ENCODE measurements at regions not wholly inside any gene's neighbourhood (a gene's known extent, or its start where the extent isn't known, plus 50 kb on each side); places are given as distances from the start of the nearest gene placed in this dataset.

DNA sequence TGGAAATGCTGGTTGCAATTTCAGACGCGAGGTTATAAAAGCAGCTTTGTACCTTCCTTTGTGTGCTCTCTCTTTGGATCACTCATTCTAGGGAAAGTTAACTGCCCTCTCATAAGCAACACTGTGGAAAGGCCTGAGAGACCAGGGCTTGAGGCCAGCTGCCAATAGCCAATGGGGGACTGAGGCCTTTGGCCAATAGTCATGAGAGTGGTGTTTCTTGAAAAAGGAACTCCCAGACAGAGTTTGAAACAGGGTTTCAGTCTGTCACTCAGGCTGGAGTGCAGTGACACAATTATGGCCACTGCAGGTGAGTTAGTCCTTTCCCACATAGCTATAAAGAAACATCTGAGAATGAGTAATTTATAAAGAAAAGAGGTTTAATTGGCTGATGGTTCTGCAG, 524.7 kb upstream of the SMIM31 start (continued):
- TF ChIP-seq, protein P1, sequence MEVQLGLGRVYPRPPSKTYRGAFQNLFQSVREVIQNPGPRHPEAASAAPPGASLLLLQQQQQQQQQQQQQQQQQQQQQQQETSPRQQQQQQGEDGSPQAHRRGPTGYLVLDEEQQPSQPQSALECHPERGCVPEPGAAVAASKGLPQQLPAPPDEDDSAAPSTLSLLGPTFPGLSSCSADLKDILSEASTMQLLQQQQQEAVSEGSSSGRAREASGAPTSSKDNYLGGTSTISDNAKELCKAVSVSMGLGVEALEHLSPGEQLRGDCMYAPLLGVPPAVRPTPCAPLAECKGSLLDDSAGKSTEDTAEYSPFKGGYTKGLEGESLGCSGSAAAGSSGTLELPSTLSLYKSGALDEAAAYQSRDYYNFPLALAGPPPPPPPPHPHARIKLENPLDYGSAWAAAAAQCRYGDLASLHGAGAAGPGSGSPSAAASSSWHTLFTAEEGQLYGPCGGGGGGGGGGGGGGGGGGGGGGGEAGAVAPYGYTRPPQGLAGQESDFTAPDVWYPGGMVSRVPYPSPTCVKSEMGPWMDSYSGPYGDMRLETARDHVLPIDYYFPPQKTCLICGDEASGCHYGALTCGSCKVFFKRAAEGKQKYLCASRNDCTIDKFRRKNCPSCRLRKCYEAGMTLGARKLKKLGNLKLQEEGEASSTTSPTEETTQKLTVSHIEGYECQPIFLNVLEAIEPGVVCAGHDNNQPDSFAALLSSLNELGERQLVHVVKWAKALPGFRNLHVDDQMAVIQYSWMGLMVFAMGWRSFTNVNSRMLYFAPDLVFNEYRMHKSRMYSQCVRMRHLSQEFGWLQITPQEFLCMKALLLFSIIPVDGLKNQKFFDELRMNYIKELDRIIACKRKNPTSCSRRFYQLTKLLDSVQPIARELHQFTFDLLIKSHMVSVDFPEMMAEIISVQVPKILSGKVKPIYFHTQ (CRISPR knock-in tag; IDR thresholded peaks at IDR 0.05), result no peak
- no peak for TF ChIP-seq GABPB1 (CRISPR knock-in tag; IDR thresholded peaks at IDR 0.05)
- TF ChIP-seq, protein P2, sequence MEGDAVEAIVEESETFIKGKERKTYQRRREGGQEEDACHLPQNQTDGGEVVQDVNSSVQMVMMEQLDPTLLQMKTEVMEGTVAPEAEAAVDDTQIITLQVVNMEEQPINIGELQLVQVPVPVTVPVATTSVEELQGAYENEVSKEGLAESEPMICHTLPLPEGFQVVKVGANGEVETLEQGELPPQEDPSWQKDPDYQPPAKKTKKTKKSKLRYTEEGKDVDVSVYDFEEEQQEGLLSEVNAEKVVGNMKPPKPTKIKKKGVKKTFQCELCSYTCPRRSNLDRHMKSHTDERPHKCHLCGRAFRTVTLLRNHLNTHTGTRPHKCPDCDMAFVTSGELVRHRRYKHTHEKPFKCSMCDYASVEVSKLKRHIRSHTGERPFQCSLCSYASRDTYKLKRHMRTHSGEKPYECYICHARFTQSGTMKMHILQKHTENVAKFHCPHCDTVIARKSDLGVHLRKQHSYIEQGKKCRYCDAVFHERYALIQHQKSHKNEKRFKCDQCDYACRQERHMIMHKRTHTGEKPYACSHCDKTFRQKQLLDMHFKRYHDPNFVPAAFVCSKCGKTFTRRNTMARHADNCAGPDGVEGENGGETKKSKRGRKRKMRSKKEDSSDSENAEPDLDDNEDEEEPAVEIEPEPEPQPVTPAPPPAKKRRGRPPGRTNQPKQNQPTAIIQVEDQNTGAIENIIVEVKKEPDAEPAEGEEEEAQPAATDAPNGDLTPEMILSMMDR (IDR thresholded peaks at IDR 0.05), result no peak
- TF ChIP-seq NFYB (CRISPR knock-in tag; conservative IDR thresholded peaks at IDR 0.05; ENCODE audit: low read depth), result no peak

DNA sequence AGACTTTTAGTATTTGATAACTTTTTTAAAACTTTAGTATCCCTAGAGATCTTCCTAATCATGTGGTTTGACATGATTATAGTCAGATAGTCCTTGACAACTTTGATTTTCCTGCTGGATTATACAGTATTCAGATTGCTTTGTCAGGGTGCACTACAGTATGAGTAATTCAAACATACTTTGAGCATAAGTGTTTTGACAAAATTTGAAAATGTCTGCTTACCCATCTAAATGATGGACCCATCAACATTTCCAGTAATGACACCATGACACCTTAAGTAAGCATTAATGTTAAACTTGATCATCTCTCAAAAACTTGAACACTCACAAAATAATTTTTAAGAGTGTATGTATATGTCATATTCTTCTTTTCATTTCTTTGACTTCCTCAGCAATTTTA, 514.5 kb upstream of the SMIM31 start:
- POLR2A ChIA-PET, result no interaction called here
- no peak overlapping the region for H3K27ac Mint-ChIP-seq
- no peak for TF ChIP-seq KAT7 (CRISPR knock-in tag; IDR thresholded peaks at IDR 0.05; ENCODE audit: borderline replicate concordance)
- TF ChIP-seq, protein P3, sequence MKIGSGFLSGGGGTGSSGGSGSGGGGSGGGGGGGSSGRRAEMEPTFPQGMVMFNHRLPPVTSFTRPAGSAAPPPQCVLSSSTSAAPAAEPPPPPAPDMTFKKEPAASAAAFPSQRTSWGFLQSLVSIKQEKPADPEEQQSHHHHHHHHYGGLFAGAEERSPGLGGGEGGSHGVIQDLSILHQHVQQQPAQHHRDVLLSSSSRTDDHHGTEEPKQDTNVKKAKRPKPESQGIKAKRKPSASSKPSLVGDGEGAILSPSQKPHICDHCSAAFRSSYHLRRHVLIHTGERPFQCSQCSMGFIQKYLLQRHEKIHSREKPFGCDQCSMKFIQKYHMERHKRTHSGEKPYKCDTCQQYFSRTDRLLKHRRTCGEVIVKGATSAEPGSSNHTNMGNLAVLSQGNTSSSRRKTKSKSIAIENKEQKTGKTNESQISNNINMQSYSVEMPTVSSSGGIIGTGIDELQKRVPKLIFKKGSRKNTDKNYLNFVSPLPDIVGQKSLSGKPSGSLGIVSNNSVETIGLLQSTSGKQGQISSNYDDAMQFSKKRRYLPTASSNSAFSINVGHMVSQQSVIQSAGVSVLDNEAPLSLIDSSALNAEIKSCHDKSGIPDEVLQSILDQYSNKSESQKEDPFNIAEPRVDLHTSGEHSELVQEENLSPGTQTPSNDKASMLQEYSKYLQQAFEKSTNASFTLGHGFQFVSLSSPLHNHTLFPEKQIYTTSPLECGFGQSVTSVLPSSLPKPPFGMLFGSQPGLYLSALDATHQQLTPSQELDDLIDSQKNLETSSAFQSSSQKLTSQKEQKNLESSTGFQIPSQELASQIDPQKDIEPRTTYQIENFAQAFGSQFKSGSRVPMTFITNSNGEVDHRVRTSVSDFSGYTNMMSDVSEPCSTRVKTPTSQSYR (CRISPR knock-in tag; IDR thresholded peaks at IDR 0.05), result no peak
- TF ChIP-seq, protein P4, sequence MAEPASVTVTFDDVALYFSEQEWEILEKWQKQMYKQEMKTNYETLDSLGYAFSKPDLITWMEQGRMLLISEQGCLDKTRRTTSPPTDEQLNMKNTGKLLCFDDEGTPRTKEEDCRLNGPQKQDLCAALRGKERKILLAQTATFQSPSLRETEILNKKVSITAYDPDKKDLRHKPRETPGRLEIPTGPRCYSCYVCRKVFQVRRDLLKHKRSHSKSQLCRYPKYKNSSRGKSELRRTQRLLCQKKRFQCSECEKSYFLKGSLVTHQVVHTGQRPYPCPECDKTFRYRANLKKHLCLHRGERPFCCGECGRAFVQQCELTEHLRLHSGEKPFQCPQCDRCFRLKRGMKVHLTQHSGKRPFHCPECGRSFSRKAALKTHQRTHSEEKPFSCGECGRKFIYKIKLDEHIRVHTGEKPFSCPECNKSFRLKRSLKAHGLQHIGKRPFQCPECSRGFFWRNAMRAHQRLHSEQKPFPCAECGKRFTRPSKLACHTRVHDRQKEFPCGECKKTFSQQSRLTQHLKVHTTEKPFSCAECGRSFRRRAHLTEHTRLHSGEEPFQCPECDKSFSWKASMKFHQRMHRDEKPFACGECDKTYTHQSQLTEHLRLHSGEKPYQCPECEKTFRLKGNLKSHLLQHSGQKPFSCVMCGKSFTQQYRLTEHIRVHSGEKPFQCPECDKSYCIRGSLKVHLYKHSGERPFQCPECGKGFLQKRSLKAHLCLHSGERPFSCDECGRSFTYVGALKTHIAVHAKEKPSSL (CRISPR knock-in tag; conservative IDR thresholded peaks at IDR 0.05), result no peak
- TF ChIP-seq ZNF219 (CRISPR knock-in tag; IDR thresholded peaks at IDR 0.05; ENCODE audit: borderline replicate concordance), result no peak
- TF ChIP-seq, protein P5, sequence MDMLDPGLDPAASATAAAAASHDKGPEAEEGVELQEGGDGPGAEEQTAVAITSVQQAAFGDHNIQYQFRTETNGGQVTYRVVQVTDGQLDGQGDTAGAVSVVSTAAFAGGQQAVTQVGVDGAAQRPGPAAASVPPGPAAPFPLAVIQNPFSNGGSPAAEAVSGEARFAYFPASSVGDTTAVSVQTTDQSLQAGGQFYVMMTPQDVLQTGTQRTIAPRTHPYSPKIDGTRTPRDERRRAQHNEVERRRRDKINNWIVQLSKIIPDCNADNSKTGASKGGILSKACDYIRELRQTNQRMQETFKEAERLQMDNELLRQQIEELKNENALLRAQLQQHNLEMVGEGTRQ (CRISPR knock-in tag; IDR thresholded peaks at IDR 0.05), result no peak
- TF ChIP-seq, protein P6, sequence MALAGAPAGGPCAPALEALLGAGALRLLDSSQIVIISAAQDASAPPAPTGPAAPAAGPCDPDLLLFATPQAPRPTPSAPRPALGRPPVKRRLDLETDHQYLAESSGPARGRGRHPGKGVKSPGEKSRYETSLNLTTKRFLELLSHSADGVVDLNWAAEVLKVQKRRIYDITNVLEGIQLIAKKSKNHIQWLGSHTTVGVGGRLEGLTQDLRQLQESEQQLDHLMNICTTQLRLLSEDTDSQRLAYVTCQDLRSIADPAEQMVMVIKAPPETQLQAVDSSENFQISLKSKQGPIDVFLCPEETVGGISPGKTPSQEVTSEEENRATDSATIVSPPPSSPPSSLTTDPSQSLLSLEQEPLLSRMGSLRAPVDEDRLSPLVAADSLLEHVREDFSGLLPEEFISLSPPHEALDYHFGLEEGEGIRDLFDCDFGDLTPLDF (CRISPR knock-in tag; IDR thresholded peaks at IDR 0.05), result no peak
- no peak for TF ChIP-seq CREM (CRISPR knock-in tag; IDR thresholded peaks at IDR 0.05)
- TF ChIP-seq, protein P7, sequence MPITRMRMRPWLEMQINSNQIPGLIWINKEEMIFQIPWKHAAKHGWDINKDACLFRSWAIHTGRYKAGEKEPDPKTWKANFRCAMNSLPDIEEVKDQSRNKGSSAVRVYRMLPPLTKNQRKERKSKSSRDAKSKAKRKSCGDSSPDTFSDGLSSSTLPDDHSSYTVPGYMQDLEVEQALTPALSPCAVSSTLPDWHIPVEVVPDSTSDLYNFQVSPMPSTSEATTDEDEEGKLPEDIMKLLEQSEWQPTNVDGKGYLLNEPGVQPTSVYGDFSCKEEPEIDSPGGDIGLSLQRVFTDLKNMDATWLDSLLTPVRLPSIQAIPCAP (CRISPR knock-in tag; IDR thresholded peaks at IDR 0.05), result no peak
- no peak for TF ChIP-seq GTF2I (CRISPR knock-in tag; conservative IDR thresholded peaks at IDR 0.05)
- no peak for TF ChIP-seq GRHL2 (CRISPR knock-in tag; IDR thresholded peaks at IDR 0.05; ENCODE audit: insufficient replicate concordance, severe bottlenecking)
- TF ChIP-seq, protein P8, sequence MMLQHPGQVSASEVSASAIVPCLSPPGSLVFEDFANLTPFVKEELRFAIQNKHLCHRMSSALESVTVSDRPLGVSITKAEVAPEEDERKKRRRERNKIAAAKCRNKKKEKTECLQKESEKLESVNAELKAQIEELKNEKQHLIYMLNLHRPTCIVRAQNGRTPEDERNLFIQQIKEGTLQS (CRISPR knock-in tag; conservative IDR thresholded peaks at IDR 0.05), result no peak
- TF ChIP-seq FOXJ3 (CRISPR knock-in tag; IDR thresholded peaks at IDR 0.05; ENCODE audit: borderline replicate concordance), result no peak
- no peak for TF ChIP-seq ZNF396 (CRISPR knock-in tag; IDR thresholded peaks at IDR 0.05; ENCODE audit: borderline replicate concordance)
- no peak for TF ChIP-seq PRRX2 (CRISPR knock-in tag; IDR thresholded peaks at IDR 0.05)
- TF ChIP-seq, protein P9, sequence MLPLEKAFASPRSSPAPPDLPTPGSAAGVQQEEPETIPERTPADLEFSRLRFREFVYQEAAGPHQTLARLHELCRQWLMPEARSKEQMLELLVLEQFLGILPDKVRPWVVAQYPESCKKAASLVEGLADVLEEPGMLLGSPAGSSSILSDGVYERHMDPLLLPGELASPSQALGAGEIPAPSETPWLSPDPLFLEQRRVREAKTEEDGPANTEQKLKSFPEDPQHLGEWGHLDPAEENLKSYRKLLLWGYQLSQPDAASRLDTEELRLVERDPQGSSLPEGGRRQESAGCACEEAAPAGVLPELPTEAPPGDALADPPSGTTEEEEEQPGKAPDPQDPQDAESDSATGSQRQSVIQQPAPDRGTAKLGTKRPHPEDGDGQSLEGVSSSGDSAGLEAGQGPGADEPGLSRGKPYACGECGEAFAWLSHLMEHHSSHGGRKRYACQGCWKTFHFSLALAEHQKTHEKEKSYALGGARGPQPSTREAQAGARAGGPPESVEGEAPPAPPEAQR (CRISPR knock-in tag; IDR thresholded peaks at IDR 0.05), result no peak
- no peak for TF ChIP-seq FOXK1 (CRISPR knock-in tag; IDR thresholded peaks at IDR 0.05)

More for the DNA sequence above, 514.5 kb upstream of the SMIM31 start:
- Mint-ChIP-seq H3K36me3 (no peaks in the 10 kb centered on the region), H3K4me3 (no peak overlapping the region), H3K27me3 (ENCODE audit: low read depth) (no peaks in the 10 kb centered on the region), H3K4me1 (peaks cover 11% of the 10 kb centered on the region), H3K9me3 (peaks cover 4% of the 10 kb centered on the region; the same call in 1 of the 2 replicates)
- DNase-seq (ENCODE audit: low spot score), result no peak
- no peak for ATAC-seq
- CTCF ChIA-PET, result no interaction called here

Data from WTC11 (cell line).